ENCODE measurements at regions not wholly inside any gene's neighbourhood (a gene's known extent, or its start where the extent isn't known, plus 50 kb on each side); places are given as distances from the start of the nearest gene placed in this dataset.
A peak's percentile ranks its signal among the peaks of the same experiment; 100 is the strongest.
"Not testable (repeated sequence)": the region's sequence is repeated elsewhere in the genome, so short reads cannot be mapped to it uniquely, and the experiment has no call there.

GRCh38 chr5:62197697-62198096 lies 108.3 kb upstream of the KIF2A start:
- no peak for DNase-seq

GRCh38 chr5:62198421-62198820 lies 107.6 kb upstream of the KIF2A start:
- no peak for DNase-seq

GRCh38 chr5:62199792-62200716 lies 106.0 kb upstream of the KIF2A start:
- DNase-seq, result no peak

GRCh38 chr5:62206150-62206829 lies 99.7 kb upstream of the KIF2A start:
- no peak for DNase-seq

- peak; percentile 12 for DNase-seq
Measured at GRCh38 chr5:62208218-62208852, 97.7 kb upstream of the KIF2A start.

DNA sequence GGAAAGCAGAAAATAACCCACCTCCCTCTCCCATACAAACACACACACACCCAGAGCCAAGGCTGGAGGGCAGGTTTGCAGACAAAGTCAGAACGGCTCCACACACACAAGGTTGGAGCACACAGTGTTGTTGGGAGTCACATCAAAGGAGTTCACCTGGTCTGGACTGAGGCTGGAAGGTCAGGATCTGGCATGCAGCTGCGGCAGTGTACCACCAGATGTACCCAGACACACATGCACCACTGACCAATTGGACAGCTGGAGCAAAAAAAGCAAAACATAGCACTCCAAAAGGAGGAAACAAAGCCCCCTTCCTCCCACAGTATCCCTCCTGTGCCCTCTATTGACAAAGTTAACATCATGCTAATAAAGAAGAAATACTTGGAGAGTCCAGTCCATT lies 94.6 kb upstream of the KIF2A start:
- no peak for DNase-seq

GRCh38 chr5:62212648-62213047 lies 93.4 kb upstream of the KIF2A start:
- no peak for DNase-seq

DNA sequence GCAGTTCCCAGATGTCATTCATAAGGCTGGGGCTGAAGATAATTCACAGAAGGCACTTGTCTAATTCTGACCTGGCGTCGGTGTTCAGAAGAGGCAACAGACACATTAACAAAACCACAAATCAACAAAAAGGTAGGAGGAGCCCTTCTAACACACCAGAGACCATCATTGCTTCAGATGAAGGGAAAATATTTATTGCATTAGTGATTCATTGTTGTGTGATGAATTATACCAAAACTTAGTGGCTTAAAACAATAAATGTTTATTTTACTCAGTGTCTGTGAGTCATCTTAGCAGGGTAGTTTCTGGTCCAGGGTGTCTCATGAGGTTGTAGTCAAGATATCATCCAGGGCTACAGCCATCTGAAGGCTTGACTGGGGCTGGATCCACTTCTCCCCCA lies 91.3 kb upstream of the KIF2A start:
- DNase-seq, result no peak

GRCh38 chr5:62216603-62217002 lies 89.4 kb upstream of the KIF2A start:
- not testable (repeated sequence) for DNase-seq

GRCh38 chr5:62217095-62217494 lies 88.9 kb upstream of the KIF2A start:
- DNase-seq, result not testable (repeated sequence)

GRCh38 chr5:62218860-62219259 lies 87.1 kb upstream of the KIF2A start:
- not testable (repeated sequence) for DNase-seq

DNA sequence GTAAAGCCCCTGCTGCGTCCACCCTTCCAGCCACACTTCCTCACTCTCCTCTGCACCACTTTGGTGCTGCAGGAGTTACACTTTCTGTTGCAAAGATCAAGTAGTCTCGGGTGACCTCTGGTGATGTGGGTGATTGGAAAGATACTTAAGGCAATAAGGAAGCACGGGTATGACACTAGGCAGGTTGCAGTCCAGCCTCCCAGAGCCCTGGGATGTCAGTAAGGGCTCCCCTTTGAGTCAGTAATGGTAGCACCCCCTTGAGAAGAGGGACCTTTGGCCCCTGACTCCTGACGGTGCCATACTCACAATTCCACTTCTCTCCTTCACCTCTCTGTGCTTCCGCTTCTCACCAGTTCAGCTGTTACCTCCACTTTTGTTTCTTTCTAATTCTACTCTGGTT lies 84.1 kb upstream of the KIF2A start:
- DNase-seq, result not testable (repeated sequence)

DNA sequence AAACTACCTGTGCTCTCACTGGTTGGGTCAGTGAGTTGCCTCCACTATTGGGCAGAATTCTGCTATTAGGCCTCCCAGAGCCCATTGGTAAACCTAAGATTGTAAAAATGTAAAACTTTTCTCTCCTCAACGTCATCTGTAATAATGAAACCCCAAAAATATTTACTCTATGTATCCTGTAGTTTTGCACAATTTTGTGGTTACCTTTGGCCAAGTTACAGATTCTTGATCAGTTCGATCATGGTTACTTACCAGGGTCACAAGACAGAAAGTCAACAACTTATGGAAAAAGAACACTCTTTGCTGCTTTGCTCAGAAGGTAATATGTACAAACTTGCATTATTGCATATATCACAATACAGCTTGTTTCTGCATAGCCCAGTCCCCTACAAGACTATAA lies 83.7 kb upstream of the KIF2A start:
- not testable (repeated sequence) for DNase-seq

DNA sequence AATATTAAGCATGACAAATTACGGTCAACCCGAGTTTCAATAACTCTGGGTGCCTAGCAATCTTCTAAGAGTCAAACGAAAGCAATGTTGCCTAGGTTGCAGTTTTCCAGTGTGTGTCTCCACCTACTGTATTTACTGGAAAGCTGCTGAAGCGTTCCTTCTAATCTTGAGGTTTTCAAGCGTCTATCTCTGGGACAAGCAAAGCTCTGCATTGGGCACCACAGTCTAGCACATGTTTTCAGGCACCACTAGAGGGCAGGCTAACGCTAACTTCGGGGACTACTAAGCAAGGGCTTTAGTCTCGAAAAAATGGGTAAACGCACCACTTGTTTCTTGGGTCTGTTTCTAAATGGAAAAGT lies 82.7 kb upstream of the KIF2A start:
- not testable (repeated sequence) for DNase-seq

GRCh38 chr5:62224987-62225601 lies 80.9 kb upstream of the KIF2A start:
- not testable (repeated sequence) for DNase-seq

DNA sequence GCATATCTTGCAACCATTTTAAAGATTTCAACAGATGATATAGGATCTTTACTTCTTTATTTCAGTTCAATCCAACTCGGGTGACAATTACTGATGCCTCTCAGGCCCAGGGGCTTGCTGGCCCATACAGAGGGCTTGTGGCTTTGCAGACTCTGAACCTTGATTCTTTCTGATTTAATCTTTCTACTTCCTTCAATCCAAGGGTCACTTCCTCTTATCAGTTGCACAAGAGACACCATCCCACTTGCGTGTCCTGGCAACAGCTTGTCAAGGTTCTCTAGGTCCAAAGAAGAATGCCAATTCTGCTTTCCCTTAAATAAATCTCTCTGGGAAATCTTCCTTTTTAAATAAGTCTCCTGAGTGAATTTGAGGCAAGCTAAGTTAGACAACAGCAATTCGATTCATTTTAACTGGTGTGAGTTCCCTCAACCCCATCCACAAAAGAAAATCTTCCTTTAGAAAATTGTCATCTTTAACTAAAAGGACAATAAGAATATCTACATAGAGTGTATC lies 75.1 kb upstream of the KIF2A start:
- not testable (repeated sequence) for DNase-seq

- DNase-seq, result no peak
Measured at GRCh38 chr5:62231576-62231975, 74.4 kb upstream of the KIF2A start.

DNA sequence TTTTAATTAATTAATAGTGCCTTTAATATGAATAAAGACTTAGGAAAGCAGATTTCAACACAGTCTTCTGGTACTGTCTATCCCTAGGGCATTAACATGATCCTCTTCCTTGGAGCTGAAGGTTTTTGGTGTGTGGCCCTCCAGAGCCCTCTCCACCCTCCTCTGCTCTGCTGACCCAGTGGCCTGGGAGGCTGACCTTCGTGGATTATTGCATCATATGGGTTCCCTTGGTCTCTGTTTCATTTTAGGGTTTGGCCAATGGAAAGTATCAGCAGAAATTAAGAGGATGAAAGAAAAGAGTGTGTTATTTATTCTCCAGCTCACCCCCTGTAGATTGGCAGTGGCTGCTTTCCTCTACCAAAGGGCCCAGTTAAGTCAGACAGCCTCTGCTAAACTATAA lies 73.8 kb upstream of the KIF2A start:
- not testable (repeated sequence) for DNase-seq

DNA sequence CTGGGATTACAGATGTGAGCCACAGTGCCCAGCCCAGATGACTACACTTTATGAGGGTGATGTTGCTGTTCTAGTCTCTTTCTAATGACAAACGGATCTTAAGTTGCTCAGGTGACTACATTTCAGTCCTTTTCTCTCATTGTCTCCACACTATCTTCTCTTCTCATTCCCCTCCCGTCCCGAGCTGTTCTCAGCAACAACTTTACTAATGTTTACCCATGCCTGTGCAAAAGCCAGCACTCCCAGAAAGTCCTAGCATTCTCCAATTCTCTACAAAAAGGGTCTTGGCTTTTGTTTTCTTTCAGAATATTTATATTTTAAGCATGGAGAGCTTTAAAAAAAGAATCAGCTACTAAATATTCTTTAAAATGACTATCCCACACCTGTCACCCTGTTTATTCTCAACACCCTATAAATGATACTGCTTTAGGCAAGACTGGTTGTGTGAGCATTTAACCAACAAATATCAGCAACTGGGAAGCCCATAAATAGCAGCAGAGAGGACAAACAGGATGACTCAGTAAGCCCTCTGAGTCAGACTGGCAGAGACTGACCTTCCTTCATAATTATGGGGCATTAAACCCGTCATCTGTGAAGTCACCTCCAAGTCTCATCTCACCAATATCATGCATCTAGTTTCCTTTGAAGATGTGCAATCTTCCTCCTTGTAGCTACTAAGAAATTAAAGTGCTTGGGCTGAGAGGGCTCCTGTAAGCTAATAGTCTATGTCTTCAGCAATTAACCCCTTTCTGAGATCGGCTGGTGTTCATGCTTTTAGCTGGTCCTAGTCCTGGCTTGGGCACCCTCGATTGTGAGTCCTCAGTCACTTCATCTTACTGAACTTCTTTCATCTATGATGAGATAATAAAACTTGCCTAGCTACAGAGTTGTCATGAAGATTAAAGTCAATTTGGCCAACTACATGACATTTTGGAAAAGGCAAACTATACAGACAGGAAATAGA lies 72.6 kb upstream of the KIF2A start:
- not testable (repeated sequence) for DNase-seq

GRCh38 chr5:62236593-62236992 lies 69.4 kb upstream of the KIF2A start:
- DNase-seq, result not testable (repeated sequence)

DNA sequence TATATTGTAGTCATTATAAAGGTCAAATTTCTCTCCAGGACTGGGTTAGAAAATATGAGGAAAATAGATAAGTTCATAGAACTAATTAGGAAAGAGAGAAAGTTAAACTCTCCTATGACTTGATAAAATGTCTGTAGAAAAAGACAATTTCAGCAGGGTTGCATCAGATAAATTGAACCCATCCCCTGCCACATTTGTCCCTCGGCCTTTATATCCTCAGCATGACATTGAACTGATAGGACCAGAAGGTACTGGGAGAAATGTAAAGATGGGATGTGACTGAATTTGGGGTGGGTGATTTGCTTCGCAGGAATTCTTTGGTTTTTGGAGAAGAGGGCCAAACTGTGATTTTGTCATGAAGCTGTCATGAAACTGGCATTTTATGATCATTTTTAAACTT lies 68.1 kb upstream of the KIF2A start:
- DNase-seq, result not testable (repeated sequence)

DNA sequence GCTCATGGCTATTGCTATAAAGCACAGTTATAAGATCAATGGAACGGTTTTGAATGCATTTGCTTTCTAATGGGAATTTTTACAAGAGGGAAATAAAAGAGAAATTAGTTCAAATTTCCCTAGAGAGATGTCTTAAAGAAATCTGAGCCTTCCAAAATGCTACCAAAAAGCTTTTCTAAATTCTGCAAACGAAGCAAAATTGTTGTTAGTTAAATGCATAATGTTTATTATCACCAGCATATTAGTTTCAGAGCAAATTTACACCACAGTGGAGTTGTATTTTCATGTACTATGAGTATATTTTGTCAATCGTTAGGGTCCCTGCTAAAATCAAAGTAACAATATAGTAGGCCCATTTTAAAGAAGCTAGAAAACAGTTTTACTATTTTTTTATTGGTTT lies 67.4 kb upstream of the KIF2A start:
- not testable (repeated sequence) for DNase-seq
